GM23248 (cell line): ENCODE measurements at regions not wholly inside any gene's neighbourhood (a gene's known extent, or its start where the extent isn't known, plus 50 kb on each side); places are given as distances from the start of the nearest gene placed in this dataset.

Experiments
- EZH2 ChIP-seq: fragments of 200-600 bp; sonication (generic); IDR thresholded peaks from 2 replicates; pipeline ENCODE4 v1.6.1; 2018; ENCODE audit warnings: antibody characterized with exemption, mild to moderate bottlenecking; ENCODE audit not compliant: insufficient read depth, poor library complexity, severe bottlenecking
- EZH2phosphoT487 ChIP-seq: fragments of 200-600 bp; sonication (generic); IDR thresholded peaks from 2 replicates; pipeline ENCODE4 v1.6.1; 2018; ENCODE audit warnings: antibody characterized with exemption, moderate library complexity, mild to moderate bottlenecking, low read depth; ENCODE audit not compliant: insufficient read depth

DNA sequence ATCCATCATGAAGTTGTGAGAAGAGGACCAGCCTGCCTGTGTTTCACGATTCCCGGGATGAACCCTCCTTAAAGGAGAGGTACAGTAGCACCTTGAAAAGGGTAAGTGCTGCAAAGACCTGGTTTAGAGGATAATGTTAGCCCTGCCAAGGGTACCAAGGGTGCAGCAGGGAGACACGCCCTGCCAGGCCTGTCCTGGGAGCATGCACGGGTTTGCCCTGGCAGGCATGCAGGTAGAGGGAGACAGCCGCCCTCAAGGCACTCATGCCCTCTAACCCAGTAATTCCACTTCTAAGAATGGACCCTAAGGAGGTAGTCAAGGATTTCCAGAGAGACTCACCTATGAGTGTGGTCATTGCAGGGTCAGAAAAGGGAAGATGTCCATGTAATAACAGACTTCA, 65.0 kb downstream of the DIO3 start:
- TF ChIP-seq EZH2 = no peak
- TF ChIP-seq EZH2phosphoT487 = no peak
